OCI-LY3 (cell line): ENCODE measurements at regions not wholly inside any gene's neighbourhood (a gene's known extent, or its start where the extent isn't known, plus 50 kb on each side); places are given as distances from the start of the nearest gene placed in this dataset.

Experiments
- H2AFZ ChIP-seq: fragments of 200-600, 300-600 bp; shearing (Covaris generic); 2 replicates; pipeline ENCODE4 v1.6.0; 2014; ENCODE audit warnings: antibody characterized with exemption, low read depth, low read length
- H3K27ac ChIP-seq: fragments of 200-600, 300-600 bp; sonication (generic); 2 replicates; pipeline ENCODE4 v1.5.1; 2014; ENCODE audit warnings: mild to moderate bottlenecking, low read length, moderate library complexity, mixed read lengths
- H3K27me3 ChIP-seq: fragments of 200-600, 300-600 bp; sonication (generic); 2 replicates; pipeline ENCODE4 v1.6.1; 2014; ENCODE audit warnings: low read depth, low read length, mixed read lengths
- H3K36me3 ChIP-seq: fragments of 200-600, 300-600 bp; sonication (generic); replicated peaks from 2 replicates; pipeline ENCODE3; 2014; ENCODE audit warnings: low read depth, low read length, mixed read lengths
- H3K4me1 ChIP-seq: fragments of 300-600, 200-600 bp; sonication (generic); 2 replicates; pipeline ENCODE4 v1.6.1; 2014; ENCODE audit warnings: low read length, mixed read lengths
- H3K4me2 ChIP-seq: fragments of 200-600, 300-600 bp; sonication (generic); 2 replicates; pipeline ENCODE4 v1.6.1; 2014; ENCODE audit warnings: low read length, mixed read lengths
- H3K4me3 ChIP-seq: fragments of 300-600, 200-600 bp; sonication (generic); 2 replicates; pipeline ENCODE4 v1.5.1; 2014; ENCODE audit warnings: antibody characterized with exemption, mild to moderate bottlenecking, low read length, moderate library complexity
- H3K79me2 ChIP-seq: fragments of 300-600, 200-600 bp; shearing (Covaris generic); 2 replicates; pipeline ENCODE4 v1.6.1; 2014; ENCODE audit warnings: mild to moderate bottlenecking, low read length, mixed read lengths
- H3K9ac ChIP-seq: fragments of 300-600, 200-600 bp; shearing (Covaris generic); 2 replicates; pipeline ENCODE4 v1.6.0; 2014; ENCODE audit warnings: mild to moderate bottlenecking, low read length, moderate library complexity
- H3K9me3 ChIP-seq: fragments of 200-600, 300-600 bp; shearing (Covaris generic); 2 replicates; pipeline ENCODE4 v1.6.1; 2014; ENCODE audit warnings: low read length, mixed read lengths; ENCODE audit not compliant: insufficient read depth
- H4K20me1 ChIP-seq: fragments of 200-600, 300-600 bp; sonication (generic); 2 replicates; pipeline ENCODE4 v1.6.1; 2016; ENCODE audit warnings: low read length, mixed read lengths; ENCODE audit not compliant: insufficient read depth
- CTCF ChIP-seq: fragments of 200-600, 300-600 bp; sonication (generic); IDR thresholded peaks from 2 replicates; pipeline ENCODE4 v1.5.1; 2014; ENCODE audit warnings: antibody characterized with exemption, low read length, low read depth
- EZH2phosphoT487 ChIP-seq: fragments of 200-600 bp; shearing (Covaris generic); IDR thresholded peaks from 2 replicates; pipeline ENCODE4 v1.6.1; 2018; ENCODE audit warnings: antibody characterized with exemption, mixed run types, low read depth

GRCh38 chr4:95981591-95981990 is 141.7 kb downstream of the PDHA2 start:
- Histone ChIP-seq H3K4me3 (no peak overlapping the region), H2AFZ (no peak overlapping the region), H3K9me3 (peaks cover 25% of the 10 kb centered on the region; the same call in 1 of the 2 replicates), H3K4me2 (no peak overlapping the region), H3K79me2 (no peaks in the 10 kb centered on the region), H3K27me3 (peaks cover 70% of the 10 kb centered on the region), H3K9ac (no peak overlapping the region), H3K36me3 (no peaks in the 10 kb centered on the region), H3K27ac (no peak overlapping the region), H4K20me1 (peaks cover 15% of the 10 kb centered on the region), H3K4me1 (peaks cover 14% of the 10 kb centered on the region)
- no peak for TF ChIP-seq EZH2phosphoT487
- TF ChIP-seq CTCF, result no peak

GRCh38 chr4:95982516-95982915 is 142.6 kb downstream of the PDHA2 start:
- Histone ChIP-seq H2AFZ (no peak overlapping the region), H3K79me2 (no peaks in the 10 kb centered on the region), H3K9ac (no peak overlapping the region), H3K27me3 (peaks cover 70% of the 10 kb centered on the region), H3K4me1 (peaks cover 14% of the 10 kb centered on the region), H3K4me2 (no peak overlapping the region), H3K36me3 (no peaks in the 10 kb centered on the region), H3K9me3 (peaks cover 25% of the 10 kb centered on the region; the same call in 1 of the 2 replicates), H3K4me3 (no peak overlapping the region), H4K20me1 (peaks cover 15% of the 10 kb centered on the region), H3K27ac (no peak overlapping the region)
- no peak for TF ChIP-seq EZH2phosphoT487
- no peak for TF ChIP-seq CTCF

- Histone ChIP-seq H3K27me3 (peaks cover 72% of the 10 kb centered on the region), H3K9me3 (peaks cover 29% of the 10 kb centered on the region; the same call in 1 of the 2 replicates), H3K27ac (no peak overlapping the region), H3K36me3 (no peaks in the 10 kb centered on the region), H4K20me1 (peaks cover 19% of the 10 kb centered on the region), H3K4me1 (peaks cover 14% of the 10 kb centered on the region), H3K4me2 (no peak overlapping the region), H2AFZ (no peak overlapping the region), H3K4me3 (no peak overlapping the region), H3K9ac (no peak overlapping the region), H3K79me2 (no peaks in the 10 kb centered on the region)
- no peak for TF ChIP-seq EZH2phosphoT487
- TF ChIP-seq CTCF, result no peak
Measured at GRCh38 chr4:95984081-95984480, 144.2 kb downstream of the PDHA2 start.

GRCh38 chr4:95985051-95985450 is 145.2 kb downstream of the PDHA2 start:
- Histone ChIP-seq H3K4me2 (peak overlapping the region; percentile 20), H3K9me3 (peaks cover 33% of the 10 kb centered on the region; the same call in 1 of the 2 replicates), H3K4me1 (peaks cover 14% of the 10 kb centered on the region), H2AFZ (no peak overlapping the region), H3K27me3 (peaks cover 65% of the 10 kb centered on the region), H3K79me2 (no peaks in the 10 kb centered on the region), H3K4me3 (no peak overlapping the region), H3K36me3 (no peaks in the 10 kb centered on the region), H4K20me1 (peaks cover 19% of the 10 kb centered on the region), H3K27ac (no peak overlapping the region), H3K9ac (no peak overlapping the region)
- TF ChIP-seq CTCF (no peak), EZH2phosphoT487 (peak; percentile 77; the same call in 1 of the 2 replicates)
